SU-DHL-6 (cell line): ENCODE measurements at regions not wholly inside any gene's neighbourhood (a gene's known extent, or its start where the extent isn't known, plus 50 kb on each side); places are given as distances from the start of the nearest gene placed in this dataset.

Experiments
- H2AFZ ChIP-seq: fragments of 200-600 bp; sonication (generic); 2 replicates; pipeline ENCODE4 v1.6.1; 2014; ENCODE audit warnings: low read depth, mild to moderate bottlenecking, moderate library complexity, mixed read lengths, antibody characterized with exemption, low read length; ENCODE audit not compliant: severe bottlenecking
- H3F3A ChIP-seq: fragments of 200-600 bp; shearing (Covaris generic); 2 replicates; pipeline ENCODE4 v1.6.0; 2016; ENCODE audit warnings: antibody characterized with exemption, mild to moderate bottlenecking; ENCODE audit not compliant: insufficient read depth
- H3K27ac ChIP-seq: fragments of 200-600 bp; sonication (generic); 2 replicates; pipeline ENCODE4 v1.5.1; 2016; ENCODE audit warnings: low read depth, mild to moderate bottlenecking, low read length, moderate library complexity, mixed read lengths
- H3K27me3 ChIP-seq: fragments of 200-600 bp; sonication (generic), shearing (Covaris generic); 2 replicates; pipeline ENCODE4 v1.6.0; 2014; ENCODE audit warnings: mild to moderate bottlenecking, low read length
- H3K36me3 ChIP-seq: fragments of 200-600 bp; sonication (generic); 2 replicates; pipeline ENCODE4 v1.6.1; 2014; ENCODE audit warnings: mild to moderate bottlenecking, low read length, mixed read lengths
- H3K4me2 ChIP-seq: fragments of 300-600, 200-600 bp; shearing (Covaris generic), sonication (generic); 2 replicates; pipeline ENCODE4 v1.6.0; 2014; ENCODE audit warnings: low read length, low read depth, mild to moderate bottlenecking; ENCODE audit not compliant: poor library complexity, severe bottlenecking
- H3K4me3 ChIP-seq: fragments of 200-600 bp; sonication (generic); 2 replicates; pipeline ENCODE4 v1.5.1; 2014; ENCODE audit warnings: antibody characterized with exemption, low read length, mild to moderate bottlenecking, mixed read lengths; ENCODE audit not compliant: insufficient read depth, poor library complexity, severe bottlenecking
- H3K79me2 ChIP-seq: fragments of 200-600 bp; sonication (generic); 2 replicates; pipeline ENCODE4 v1.6.1; 2014; ENCODE audit warnings: mild to moderate bottlenecking, low read length, moderate library complexity; ENCODE audit not compliant: insufficient read depth
- H3K9ac ChIP-seq: fragments of 200-600 bp; sonication (generic); 2 replicates; pipeline ENCODE4 v1.7.0; 2014; ENCODE audit warnings: mild to moderate bottlenecking, low read length
- H3K9me2 ChIP-seq: fragments of 200-600 bp; sonication (generic); replicated peaks from 2 replicates; pipeline ENCODE4 v1.6.1; 2014; ENCODE audit warnings: low read length; ENCODE audit not compliant: insufficient read depth
- H3K9me3 ChIP-seq: fragments of 200-600 bp; sonication (generic); 2 replicates; pipeline ENCODE4 v1.6.1; 2014; ENCODE audit warnings: low read length, mixed read lengths; ENCODE audit not compliant: insufficient read depth
- H4K20me1 ChIP-seq: fragments of 200-600 bp; sonication (generic); 2 replicates; pipeline ENCODE4 v1.6.1; 2014; ENCODE audit warnings: low read depth, mild to moderate bottlenecking, antibody characterized with exemption, low read length, moderate library complexity, mixed read lengths
- CTCF ChIP-seq: fragments of 200-600 bp; sonication (generic); IDR thresholded peaks from one replicate; pipeline ENCODE4 v1.5.1; 2017; ENCODE audit warnings: antibody characterized with exemption, mild to moderate bottlenecking, low read length, moderate library complexity; ENCODE audit not compliant: insufficient read depth, poor library complexity, severe bottlenecking
- EZH2phosphoT487 ChIP-seq: fragments of 200-600 bp; sonication (generic), shearing (Covaris generic); conservative IDR thresholded peaks from 2 replicates; pipeline ENCODE4 v1.6.1; 2018; ENCODE audit warnings: mild to moderate bottlenecking, antibody characterized with exemption, low read length, moderate library complexity, mixed read lengths

- Histone ChIP-seq H3K79me2 (no peaks in the 10 kb centered on the region), H3K4me2 (no peak overlapping the region), H3K36me3 (no peaks in the 10 kb centered on the region), H3K4me3 (no peak overlapping the region), H4K20me1 (no peaks in the 10 kb centered on the region), H3K27ac (no peak overlapping the region), H3K9me2 (no peaks in the 10 kb centered on the region), H3K9ac (no peak overlapping the region), H3K27me3 (no peaks in the 10 kb centered on the region), H3K9me3 (no peaks in the 10 kb centered on the region), H2AFZ (no peak overlapping the region), H3F3A (no peaks in the 10 kb centered on the region)
- TF ChIP-seq CTCF (no peak), EZH2phosphoT487 (no peak)
Observed at GRCh38 chr6:144657691-144658090, 372.6 kb downstream of the UTRN start.

GRCh38 chr6:144659202-144660182 lies 374.4 kb downstream of the UTRN start:
- H3K4me2 ChIP-seq: no peak overlapping the region
- no peaks in the 10 kb centered on the region for H3K79me2 ChIP-seq
- H3K9ac ChIP-seq: no peak overlapping the region
- H4K20me1 ChIP-seq: no peaks in the 10 kb centered on the region
- H3K27me3 ChIP-seq: no peaks in the 10 kb centered on the region
- TF ChIP-seq EZH2phosphoT487 (no peak), CTCF (no peak)
- no peak overlapping the region for H2AFZ ChIP-seq
- no peaks in the 10 kb centered on the region for H3K9me2 ChIP-seq
- H3K27ac ChIP-seq: no peak overlapping the region
- H3K36me3 ChIP-seq: no peaks in the 10 kb centered on the region
- no peaks in the 10 kb centered on the region for H3K9me3 ChIP-seq
- H3F3A ChIP-seq: no peaks in the 10 kb centered on the region
- no peak overlapping the region for H3K4me3 ChIP-seq

- no peaks in the 10 kb centered on the region for H3K9me3 ChIP-seq
- H3K79me2 ChIP-seq: no peaks in the 10 kb centered on the region
- no peaks in the 10 kb centered on the region for H3F3A ChIP-seq
- no peak for TF ChIP-seq EZH2phosphoT487
- TF ChIP-seq CTCF: no peak
- H3K9ac ChIP-seq: no peak overlapping the region
- no peaks in the 10 kb centered on the region for H4K20me1 ChIP-seq
- no peaks in the 10 kb centered on the region for H3K9me2 ChIP-seq
- no peaks in the 10 kb centered on the region for H3K36me3 ChIP-seq
- H3K4me2 ChIP-seq: no peak overlapping the region
- no peak overlapping the region for H3K4me3 ChIP-seq
- no peak overlapping the region for H3K27ac ChIP-seq
- no peak overlapping the region for H2AFZ ChIP-seq
- H3K27me3 ChIP-seq: no peaks in the 10 kb centered on the region
Observed at GRCh38 chr6:144660561-144661115, 375.5 kb downstream of the UTRN start.
